ENCODE measurements at regions not wholly inside any gene's neighbourhood (a gene's known extent, or its start where the extent isn't known, plus 50 kb on each side); places are given as distances from the start of the nearest gene placed in this dataset.
"Not testable (repeated sequence)": the region's sequence is repeated elsewhere in the genome, so short reads cannot be mapped to it uniquely, and the experiment has no call there.

DNA sequence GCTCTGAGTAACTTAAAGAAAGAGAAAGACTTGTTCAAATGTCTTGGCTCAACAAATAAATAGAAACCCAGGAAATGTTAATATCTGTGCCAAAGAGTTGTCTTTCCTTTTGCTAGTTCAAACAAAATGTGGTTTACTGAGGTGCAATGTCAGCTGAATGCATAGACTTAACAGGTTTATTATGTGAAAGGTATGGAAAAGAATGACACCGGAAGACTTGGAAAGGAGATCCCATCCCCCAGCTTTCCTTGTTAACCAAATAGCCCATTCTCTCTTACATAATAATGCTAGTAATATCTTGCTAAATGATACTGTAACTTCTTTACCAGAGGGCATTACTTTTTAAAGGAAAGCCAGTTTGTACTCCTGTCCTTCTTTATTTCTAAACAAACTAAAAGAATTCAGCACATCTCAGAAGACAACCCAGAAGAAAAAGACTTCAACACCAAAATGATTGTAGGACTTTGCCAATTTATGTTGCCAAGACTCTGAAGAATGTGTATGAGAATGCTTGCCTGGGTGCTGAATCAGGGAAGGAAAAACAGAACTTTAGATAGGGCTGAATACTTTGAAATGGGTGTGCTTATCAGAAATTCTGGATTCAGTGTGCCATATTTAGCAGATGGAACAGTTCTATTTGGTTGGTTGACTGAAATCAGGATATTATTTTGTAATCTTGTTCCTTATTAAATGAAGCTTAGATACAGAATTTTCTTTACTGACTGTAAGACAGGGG lies 344.1 kb downstream of the TMEM38B start:
- Histone ChIP-seq H3K27ac (no peak overlapping the region), H3K9ac (no peak overlapping the region), H3K4me3 (no peak overlapping the region), H3K9me3 (replicated peaks in 1 of 11) (peaks cover 0 to 11% (median 1%) of the 10 kb centered on the region in 11 experiments; a peak in 5 of 22 replicates), H3K4me2 (no peak overlapping the region), H3K27me3 (no peaks in the 10 kb centered on the region), H4K20me1 (no peaks in the 10 kb centered on the region), H3K4me1 (no peaks in the 10 kb centered on the region), H3K36me3 (no peaks in the 10 kb centered on the region)
- TF ChIP-seq Cebpa-rat (IDR thresholded peaks at IDR 0.05), result no peak

DNA sequence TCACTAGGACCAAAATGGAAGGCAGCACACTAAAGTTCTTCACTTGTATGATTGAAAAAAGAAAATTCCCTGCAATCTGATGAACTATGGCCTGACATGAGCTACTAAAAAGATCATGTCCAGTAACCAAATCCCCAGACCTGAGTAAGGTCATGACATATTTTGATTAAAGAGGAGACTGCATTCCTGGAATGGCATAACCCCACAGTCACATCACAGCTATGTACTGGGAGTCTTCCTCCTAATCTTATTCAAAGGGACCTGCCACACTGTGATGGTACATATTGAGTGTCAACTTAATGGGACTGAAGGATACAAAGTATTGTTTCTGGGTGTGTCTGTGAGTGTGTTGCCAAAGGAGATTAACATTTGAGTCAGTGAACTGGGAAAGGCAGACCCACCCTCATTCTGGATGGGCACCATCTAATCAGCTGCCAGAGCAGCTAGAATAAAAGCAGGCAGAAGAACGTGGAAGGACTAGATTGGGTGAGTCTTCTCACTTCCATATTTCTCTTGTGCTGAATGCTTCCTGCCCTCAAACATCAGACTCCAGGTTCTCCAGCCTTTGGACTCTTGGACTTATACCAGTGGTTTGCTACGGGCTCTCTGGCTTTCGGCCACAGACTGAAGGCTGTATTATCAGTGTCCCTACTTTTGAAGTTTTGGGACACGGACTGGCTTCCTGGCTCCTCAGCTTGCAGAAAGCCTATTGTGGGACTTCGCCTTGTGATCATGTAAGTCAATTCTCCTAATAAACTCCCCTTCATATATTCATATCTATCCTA lies 345.0 kb downstream of the TMEM38B start:
- no peaks in the 10 kb centered on the region for H3K4me1 ChIP-seq
- H4K20me1 ChIP-seq, result no peaks in the 10 kb centered on the region
- no peak overlapping the region for H3K4me2 ChIP-seq
- H3K4me3 ChIP-seq, result no peak overlapping the region
- no peak overlapping the region for H3K9ac ChIP-seq
- H3K36me3 ChIP-seq, result no peaks in the 10 kb centered on the region
- TF ChIP-seq Cebpa-rat (IDR thresholded peaks at IDR 0.05), result no peak
- no peak overlapping the region for H3K27ac ChIP-seq
- peaks cover 0 to 19% (median 9%) of the 10 kb centered on the region in 11 experiments; a peak in 11 of 22 replicates for H3K9me3 ChIP-seq (replicated peaks in 1 of 11)
- H3K27me3 ChIP-seq, result no peaks in the 10 kb centered on the region

DNA sequence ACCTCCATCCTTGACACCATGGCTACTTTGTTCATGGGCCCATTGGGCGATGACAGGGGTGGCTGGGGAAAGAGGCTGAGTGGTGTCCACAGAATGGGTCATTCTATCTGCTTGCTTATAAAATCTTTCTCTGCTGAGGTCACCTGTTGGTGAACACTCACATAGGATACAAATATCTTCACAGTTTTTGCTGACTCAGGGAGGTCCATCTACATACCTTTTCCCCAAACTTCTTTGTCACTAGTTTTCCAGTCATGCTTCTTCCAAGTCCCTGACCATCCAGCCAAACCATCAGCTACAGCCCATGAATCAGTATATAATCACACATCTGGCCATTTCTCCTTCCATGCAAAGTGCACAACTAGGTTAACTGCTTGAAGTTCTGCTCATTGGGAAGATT lies 347.6 kb downstream of the TMEM38B start:
- H3K4me3 ChIP-seq, H3K9ac ChIP-seq, H3K36me3 ChIP-seq, H3K4me1 ChIP-seq, H3K27me3 ChIP-seq, H3K27ac ChIP-seq, H4K20me1 ChIP-seq, H3K4me2 ChIP-seq: not testable (repeated sequence)
- H3K9me3 ChIP-seq (replicated peaks in 1 of 11), result peaks cover 0 to 22% (median 12%) of the 10 kb centered on the region in 11 experiments; a peak in 11 of 22 replicates

DNA sequence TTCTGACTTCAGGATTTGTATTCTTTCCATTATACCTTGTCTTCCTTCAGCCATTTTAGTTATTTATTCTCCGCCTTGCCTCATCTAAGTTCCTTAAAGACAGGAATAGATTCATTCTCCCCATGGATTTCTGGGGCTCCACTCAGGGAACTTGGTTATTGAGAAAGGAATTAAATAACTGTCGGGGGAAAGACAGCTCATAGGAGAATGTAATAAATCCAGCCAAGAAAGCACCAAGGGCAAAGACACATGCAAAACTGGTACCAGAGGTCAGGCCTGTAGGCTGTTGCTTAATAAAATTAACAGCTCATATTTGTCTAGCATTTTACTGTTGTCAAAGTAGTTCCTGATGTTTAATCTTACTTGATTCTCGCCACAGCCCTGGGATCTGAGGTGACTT lies 357.2 kb downstream of the TMEM38B start:
- Histone ChIP-seq H3K9me3 (replicated peaks in 1 of 11) (peaks cover 0 to 6% (median 0%) of the 10 kb centered on the region in 11 experiments; a peak in 1 of 22 replicates), H3K27me3 (no peaks in the 10 kb centered on the region), H3K4me1 (no peaks in the 10 kb centered on the region), H3K4me3 (no peak overlapping the region), H3K4me2 (no peak overlapping the region), H3K27ac (no peak overlapping the region), H3K36me3 (no peaks in the 10 kb centered on the region), H3K9ac (no peak overlapping the region), H4K20me1 (no peaks in the 10 kb centered on the region)
- TF ChIP-seq Cebpa-rat (IDR thresholded peaks at IDR 0.05), result no peak

DNA sequence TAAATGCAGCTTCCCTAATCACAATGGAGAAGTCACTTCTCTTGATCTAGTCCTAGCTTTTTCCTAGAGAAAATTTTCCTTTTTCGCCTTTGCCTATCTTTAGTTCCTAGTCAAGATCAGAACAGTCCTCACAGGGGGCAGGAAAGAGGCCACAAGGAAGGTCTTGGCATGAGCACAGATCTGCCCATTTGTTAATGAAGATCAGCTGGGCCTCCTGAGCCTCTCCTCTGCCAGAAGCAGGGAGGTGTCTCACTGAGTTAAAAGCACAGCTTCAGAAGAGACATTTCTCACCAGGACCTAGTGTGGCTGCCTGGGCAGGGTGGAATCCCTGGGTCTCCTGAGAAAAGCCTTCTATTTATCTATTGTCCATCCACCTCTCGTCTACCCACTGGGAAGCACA lies 357.8 kb downstream of the TMEM38B start:
- Histone ChIP-seq H3K36me3 (no peaks in the 10 kb centered on the region), H3K4me3 (no peak overlapping the region), H4K20me1 (no peaks in the 10 kb centered on the region), H3K27me3 (no peaks in the 10 kb centered on the region), H3K4me1 (no peaks in the 10 kb centered on the region), H3K27ac (no peak overlapping the region), H3K9ac (no peak overlapping the region), H3K9me3 (replicated peaks in 1 of 11) (peaks cover 0 to 3% (median 0%) of the 10 kb centered on the region in 11 experiments; a peak in 1 of 22 replicates), H3K4me2 (no peak overlapping the region)
- TF ChIP-seq Cebpa-rat (IDR thresholded peaks at IDR 0.05), result no peak

DNA sequence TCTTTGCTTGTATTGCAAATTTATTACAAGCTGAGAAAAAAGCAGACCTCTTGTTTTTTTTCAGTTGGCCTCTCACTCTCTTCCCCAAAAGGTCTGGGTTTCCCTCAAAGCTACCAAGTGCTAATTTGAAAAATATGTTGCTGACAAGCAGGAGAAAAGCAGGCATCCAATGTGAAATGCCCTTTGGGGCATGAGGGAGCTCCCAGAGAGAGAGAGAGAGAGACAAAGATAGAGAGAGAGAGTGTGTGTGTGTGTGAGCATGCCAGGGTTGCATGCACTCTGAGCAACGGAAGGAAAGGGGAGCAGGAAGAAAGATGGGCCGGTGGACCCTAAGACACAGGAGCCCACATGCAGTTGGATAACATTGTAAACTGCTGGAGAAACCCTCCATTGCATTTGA lies 358.4 kb downstream of the TMEM38B start:
- H3K9ac ChIP-seq, result no peak overlapping the region
- no peak for TF ChIP-seq Cebpa-rat (IDR thresholded peaks at IDR 0.05)
- H3K4me3 ChIP-seq, result no peak overlapping the region
- no peaks in the 10 kb centered on the region for H3K9me3 ChIP-seq (replicated peaks in 1 of 11)
- H3K27me3 ChIP-seq, result no peaks in the 10 kb centered on the region
- no peak overlapping the region for H3K27ac ChIP-seq
- H3K4me1 ChIP-seq, result no peaks in the 10 kb centered on the region
- H3K4me2 ChIP-seq, result no peak overlapping the region
- H3K36me3 ChIP-seq, result no peaks in the 10 kb centered on the region
- H4K20me1 ChIP-seq, result no peaks in the 10 kb centered on the region

DNA sequence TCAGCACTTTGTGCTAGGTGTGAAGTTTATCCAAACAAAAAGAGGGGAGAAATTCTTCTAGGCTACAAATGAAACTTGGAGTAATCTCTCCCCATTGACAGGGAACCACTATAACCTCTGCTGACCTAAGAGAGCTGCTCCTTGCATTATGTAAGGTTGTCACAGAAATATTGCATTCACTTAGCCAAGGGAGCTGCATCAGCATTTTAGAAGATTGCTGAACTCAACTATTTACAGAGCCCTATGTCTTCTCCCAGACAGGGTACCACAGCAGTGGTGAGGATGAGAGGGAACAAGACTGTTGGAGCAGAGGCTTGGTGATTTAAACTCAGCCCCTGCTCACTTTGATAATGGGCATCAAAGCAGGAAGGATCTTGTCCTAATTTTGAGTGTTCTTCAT lies 362.0 kb downstream of the TMEM38B start:
- Histone ChIP-seq H3K36me3 (no peaks in the 10 kb centered on the region; a peak in 2 of 22 replicates), H3K9me3 (replicated peaks in 1 of 11) (peaks cover 17 to 26% (median 22%) of the 10 kb centered on the region in 11 experiments), H3K4me3 (no peak overlapping the region)

DNA sequence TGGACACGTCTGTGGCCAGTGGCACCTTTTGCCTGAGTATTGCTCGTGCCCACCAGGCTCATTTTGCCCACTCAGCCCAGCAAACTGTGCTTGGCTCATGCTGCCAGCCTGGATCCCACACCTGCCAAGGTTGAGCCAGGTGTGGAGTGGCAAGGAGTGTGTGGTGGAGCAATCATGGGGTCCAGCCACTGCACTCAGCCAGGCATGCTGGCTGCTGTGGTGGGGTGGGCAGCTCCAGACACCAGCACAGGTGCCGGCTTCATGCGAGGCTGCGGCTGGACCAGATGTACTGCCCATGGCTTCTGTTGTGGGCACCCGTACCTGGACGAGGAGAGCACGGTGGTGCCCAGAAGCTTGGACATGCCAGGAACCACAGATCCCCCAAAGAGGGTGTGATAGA lies 364.1 kb downstream of the TMEM38B start:
- H3K36me3 ChIP-seq, result no peaks in the 10 kb centered on the region; a peak in 2 of 22 replicates
- no peaks in the 10 kb centered on the region for H3K27me3 ChIP-seq
- H3K4me2 ChIP-seq, result no peak overlapping the region
- peaks cover 17 to 26% (median 22%) of the 10 kb centered on the region in 11 experiments for H3K9me3 ChIP-seq (replicated peaks in 1 of 11)
- no peaks in the 10 kb centered on the region for H4K20me1 ChIP-seq
- H3K27ac ChIP-seq, result no peak overlapping the region
- no peak overlapping the region for H3K9ac ChIP-seq
- TF ChIP-seq Cebpa-rat (IDR thresholded peaks at IDR 0.05), result no peak
- no peak overlapping the region for H3K4me3 ChIP-seq
- H3K4me1 ChIP-seq, result no peaks in the 10 kb centered on the region

More for the DNA sequence above, 362.0 kb downstream of the TMEM38B start:
- no peaks in the 10 kb centered on the region for H3K27me3 ChIP-seq
- H3K4me1 ChIP-seq, result no peaks in the 10 kb centered on the region
- H3K9ac ChIP-seq, result no peak overlapping the region
- no peak for TF ChIP-seq Cebpa-rat (IDR thresholded peaks at IDR 0.05)
- H3K4me2 ChIP-seq, result no peak overlapping the region
- H3K27ac ChIP-seq, result no peak overlapping the region
- H4K20me1 ChIP-seq, result no peaks in the 10 kb centered on the region

DNA sequence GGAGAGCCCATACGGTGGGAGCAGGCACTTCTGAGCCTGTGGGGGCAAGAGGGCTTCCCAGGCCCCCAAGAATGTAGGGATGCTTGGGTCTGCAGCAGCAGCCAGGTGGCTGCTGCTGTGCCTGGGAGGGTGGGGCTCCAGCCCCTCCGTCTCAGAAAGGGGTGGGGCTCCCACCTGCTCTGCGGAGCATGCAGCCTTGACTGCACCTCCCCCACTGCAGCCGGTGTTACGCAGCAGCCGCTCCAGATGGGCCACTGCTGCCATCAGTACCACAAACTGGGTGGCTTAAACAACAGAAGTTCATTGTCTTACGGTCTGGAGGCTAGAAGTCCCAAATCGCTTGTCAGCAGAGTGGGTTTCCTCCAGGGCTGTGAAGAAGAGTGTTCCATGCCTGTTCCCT lies 365.5 kb downstream of the TMEM38B start:
- H3K4me3 ChIP-seq, result no peak overlapping the region
- no peaks in the 10 kb centered on the region for H3K27me3 ChIP-seq
- no peak overlapping the region for H3K4me2 ChIP-seq
- no peaks in the 10 kb centered on the region; a peak in 2 of 22 replicates for H3K36me3 ChIP-seq
- TF ChIP-seq Cebpa-rat (IDR thresholded peaks at IDR 0.05), result no peak
- H4K20me1 ChIP-seq, result no peaks in the 10 kb centered on the region
- no peak overlapping the region for H3K27ac ChIP-seq
- H3K9me3 ChIP-seq (replicated peaks in 1 of 11), result peaks cover 17 to 26% (median 22%) of the 10 kb centered on the region in 11 experiments
- no peaks in the 10 kb centered on the region for H3K4me1 ChIP-seq
- no peak overlapping the region for H3K9ac ChIP-seq

All from BLaER1 treated with 17β-estradiol and CSF1 and Interleukin-3, amounts not matched to agents 10 nM and 100 nM (cell line).